HCT116 (cell line): ENCODE measurements at regions not wholly inside any gene's neighbourhood (a gene's known extent, or its start where the extent isn't known, plus 50 kb on each side); places are given as distances from the start of the nearest gene placed in this dataset.

Experiments used
- EZH2phosphoT487 ChIP-seq: fragments of 200-600 bp; IDR thresholded peaks from 2 replicates; pipeline ENCODE4 v1.6.1; 2018; ENCODE audit warnings: antibody characterized with exemption, borderline replicate concordance
- TCF7L2 ChIP-seq: IDR thresholded peaks from 2 replicates; pipeline ENCODE4 v1.7.0; 2011; ENCODE audit warnings: borderline replicate concordance, inconsistent platforms; ENCODE audit not compliant: insufficient read depth, insufficient read length; ENCODE audit errors: extremely low read depth

DNA sequence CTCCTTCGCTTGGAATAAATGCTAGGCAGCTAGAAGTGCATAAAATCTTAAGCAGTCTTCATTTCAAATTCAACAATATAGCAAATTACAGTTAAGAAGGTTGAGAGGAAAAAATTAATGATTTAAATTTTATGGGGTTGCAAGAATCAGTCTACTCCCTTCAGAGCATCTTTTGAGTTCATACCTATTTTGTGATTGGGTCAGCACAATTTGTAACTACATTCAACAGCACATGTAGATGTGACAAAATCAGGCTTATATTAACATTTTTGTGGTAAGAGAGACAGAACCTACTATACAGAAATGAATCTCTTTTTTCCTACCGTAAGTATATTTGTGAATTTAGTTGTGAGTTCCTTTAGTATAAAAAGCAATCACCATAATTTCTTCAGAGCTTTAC is 520.6 kb upstream of the HTR2A start:
- no peak for TF ChIP-seq EZH2phosphoT487
- TF ChIP-seq TCF7L2 = no peak
